GM10266 (cell line): ENCODE measurements at regions not wholly inside any gene's neighbourhood (a gene's known extent, or its start where the extent isn't known, plus 50 kb on each side); places are given as distances from the start of the nearest gene placed in this dataset.

Source experiments
- DNase-seq: peaks from one replicate; pipeline ENCODE4 v3.0.0; 2012; ENCODE audit errors: extremely low spot score
- TF ChIP-seq, protein P1 (sequence below): IDR thresholded peaks from 2 replicates; pipeline ENCODE4 v1.5.1; 2012; ENCODE audit warnings: mild to moderate bottlenecking, low read depth; ENCODE audit not compliant: control insufficient read depth, insufficient read depth; ENCODE audit errors: missing control alignments

DNA sequence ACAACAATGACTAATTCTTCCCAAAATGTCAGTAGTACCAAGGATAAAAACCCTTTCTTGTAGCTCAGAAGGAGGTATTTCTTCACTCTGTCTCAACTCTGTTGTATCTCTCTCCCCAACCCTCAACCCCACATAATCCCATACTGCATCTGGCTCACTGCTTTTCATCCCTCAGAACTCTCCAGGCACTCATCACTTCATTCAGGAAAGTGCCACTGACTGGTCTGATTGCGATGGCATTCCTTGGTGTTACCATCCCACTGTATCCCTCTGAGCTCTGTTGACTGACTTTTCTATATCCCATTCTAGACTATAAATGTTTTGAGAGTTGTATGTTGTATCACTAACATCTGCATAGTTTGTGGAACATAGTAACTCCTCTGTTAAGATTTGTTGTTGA lies 483.5 kb upstream of the ADGRL2 start:
- TF ChIP-seq, protein P1, sequence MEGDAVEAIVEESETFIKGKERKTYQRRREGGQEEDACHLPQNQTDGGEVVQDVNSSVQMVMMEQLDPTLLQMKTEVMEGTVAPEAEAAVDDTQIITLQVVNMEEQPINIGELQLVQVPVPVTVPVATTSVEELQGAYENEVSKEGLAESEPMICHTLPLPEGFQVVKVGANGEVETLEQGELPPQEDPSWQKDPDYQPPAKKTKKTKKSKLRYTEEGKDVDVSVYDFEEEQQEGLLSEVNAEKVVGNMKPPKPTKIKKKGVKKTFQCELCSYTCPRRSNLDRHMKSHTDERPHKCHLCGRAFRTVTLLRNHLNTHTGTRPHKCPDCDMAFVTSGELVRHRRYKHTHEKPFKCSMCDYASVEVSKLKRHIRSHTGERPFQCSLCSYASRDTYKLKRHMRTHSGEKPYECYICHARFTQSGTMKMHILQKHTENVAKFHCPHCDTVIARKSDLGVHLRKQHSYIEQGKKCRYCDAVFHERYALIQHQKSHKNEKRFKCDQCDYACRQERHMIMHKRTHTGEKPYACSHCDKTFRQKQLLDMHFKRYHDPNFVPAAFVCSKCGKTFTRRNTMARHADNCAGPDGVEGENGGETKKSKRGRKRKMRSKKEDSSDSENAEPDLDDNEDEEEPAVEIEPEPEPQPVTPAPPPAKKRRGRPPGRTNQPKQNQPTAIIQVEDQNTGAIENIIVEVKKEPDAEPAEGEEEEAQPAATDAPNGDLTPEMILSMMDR = no peak
- no peak for DNase-seq

DNA sequence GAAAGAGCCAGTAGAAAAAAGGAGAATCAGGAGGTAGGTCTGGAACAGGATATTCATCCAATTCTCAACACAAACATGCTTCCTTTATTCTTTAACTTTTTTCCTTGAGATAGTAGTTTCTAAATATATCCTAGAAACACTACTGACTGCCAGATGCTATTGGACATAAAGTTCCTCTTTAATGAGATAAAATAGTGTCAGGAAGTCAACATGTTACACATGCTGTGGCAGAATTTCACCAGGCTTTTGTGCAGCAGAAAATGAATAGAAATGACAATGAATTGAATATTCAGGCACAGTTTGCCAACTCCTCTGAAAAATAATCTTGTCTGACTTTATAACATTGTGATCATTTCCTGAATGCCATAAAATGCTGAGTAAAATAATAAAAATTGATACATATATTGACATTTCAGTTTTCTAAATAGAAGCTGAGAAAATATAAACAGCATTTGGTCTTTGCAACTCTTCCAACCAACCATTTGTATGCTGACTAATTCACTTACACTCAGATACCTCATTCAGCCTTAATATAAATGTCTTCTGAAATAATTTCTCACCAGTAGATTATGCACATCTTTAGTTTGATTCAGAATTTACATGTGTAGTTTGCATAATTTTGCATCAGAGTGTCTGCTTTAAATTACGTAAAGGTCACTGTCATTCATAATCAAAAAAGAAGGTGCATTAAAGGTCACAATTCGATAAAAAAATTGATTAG lies 486.1 kb upstream of the ADGRL2 start:
- TF ChIP-seq, protein P1 = no peak
- DNase-seq = no peak

DNA sequence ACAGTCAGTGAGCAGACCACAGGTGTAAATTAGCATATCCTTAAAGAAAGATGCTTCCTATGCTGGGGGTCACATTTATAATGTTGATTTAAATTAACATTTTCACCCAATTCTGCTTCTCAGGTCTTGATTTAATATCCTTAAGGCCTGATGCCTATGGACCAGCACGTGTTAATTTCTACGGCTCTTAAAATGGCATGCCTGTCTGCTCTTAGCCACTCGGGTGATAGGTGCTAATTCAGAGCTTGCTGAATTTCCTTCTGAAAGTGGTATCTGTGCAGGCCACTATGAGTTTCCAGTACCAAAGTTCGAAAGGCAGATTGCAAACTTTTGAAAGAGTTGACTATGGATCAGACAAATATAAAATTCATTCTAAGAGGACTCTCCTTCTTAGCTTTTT lies 487.4 kb upstream of the ADGRL2 start:
- no peak for DNase-seq
- TF ChIP-seq, protein P1 = no peak

DNA sequence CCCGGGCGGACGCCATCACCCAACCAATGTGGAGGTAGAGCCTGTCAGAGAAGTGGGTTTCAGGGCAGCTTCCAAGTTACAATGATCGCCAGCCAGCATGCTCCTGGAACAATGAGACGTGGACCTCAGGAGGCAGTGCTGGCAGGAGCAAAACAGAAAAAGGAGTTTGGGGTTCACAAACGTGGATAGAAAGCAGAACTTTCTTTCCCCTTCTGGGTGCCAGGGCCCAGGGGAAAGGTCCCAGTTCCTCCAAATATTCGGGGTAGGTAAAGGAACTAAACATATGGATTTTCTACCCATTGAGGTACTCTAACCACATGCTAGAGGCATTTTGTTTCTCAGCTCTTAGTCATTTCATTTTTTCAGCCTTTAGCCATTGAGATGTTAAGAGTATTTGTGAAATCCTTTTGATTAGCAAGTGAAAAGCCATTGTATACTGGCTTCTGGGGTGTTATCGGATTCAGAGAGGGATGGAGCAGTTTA lies 488.4 kb upstream of the ADGRL2 start:
- no peak for DNase-seq
- TF ChIP-seq, protein P1 = no peak

DNA sequence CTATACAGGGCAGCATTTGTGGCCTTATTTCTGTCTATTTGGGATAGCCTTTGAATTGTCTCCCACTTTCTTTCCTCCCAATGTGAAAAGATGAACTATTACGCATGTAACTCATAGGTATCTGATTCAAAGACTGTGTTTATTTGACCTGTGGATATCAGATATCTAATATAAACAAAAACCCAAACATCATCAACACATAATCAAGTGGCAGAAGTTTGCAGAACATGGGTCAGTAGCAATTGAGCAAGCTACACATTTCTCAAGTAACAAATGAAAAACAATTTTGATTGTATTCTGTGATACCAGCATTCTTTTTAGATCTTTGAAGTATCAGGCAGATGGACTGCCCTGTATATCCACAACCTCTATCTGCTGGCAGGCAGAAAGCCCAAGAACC lies 490.5 kb upstream of the ADGRL2 start:
- TF ChIP-seq, protein P1 = no peak
- DNase-seq = no peak

DNA sequence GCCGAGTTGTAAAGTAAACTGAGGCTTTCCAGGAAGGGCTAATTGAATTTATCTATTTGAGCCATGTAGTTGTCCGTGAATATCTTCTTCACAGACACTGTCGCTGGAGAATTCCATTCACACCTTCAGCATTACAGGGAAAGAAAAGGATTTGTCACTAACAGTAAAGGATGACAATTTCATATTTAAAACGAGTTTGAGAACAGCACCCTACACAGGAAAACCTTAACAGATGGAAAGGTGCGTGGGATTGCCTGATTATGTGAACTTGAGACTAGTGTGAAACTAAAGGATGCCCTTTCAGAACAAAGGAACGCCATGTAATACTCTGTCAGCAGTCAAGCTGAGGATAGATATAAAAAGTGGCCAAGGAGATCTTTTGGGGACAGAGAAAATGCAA lies 492.5 kb upstream of the ADGRL2 start:
- TF ChIP-seq, protein P1 = no peak
- no peak for DNase-seq

DNA sequence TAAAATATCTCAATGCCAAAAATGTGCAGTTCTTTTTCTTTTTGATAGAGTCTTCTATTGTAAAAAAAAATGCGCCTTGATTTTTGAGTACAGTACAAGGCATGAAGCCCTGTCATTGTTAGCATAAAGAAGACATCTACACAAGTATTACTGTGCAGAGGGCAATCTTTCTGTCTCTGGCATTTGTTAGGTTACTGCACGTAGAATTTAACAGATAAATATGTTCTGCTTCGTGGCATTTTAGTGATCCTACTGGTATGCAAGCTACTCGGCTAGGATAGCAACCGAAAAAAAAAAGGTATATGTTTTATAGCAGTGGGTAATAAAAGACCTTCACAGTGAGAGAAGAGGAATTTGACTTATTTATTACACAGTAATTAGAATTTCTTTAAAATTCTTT lies 492.9 kb upstream of the ADGRL2 start:
- no peak for DNase-seq

More for the DNA sequence above, 492.9 kb upstream of the ADGRL2 start:
- TF ChIP-seq, protein P1 = no peak
